B cell (primary cell): ENCODE measurements at regions not wholly inside any gene's neighbourhood (a gene's known extent, or its start where the extent isn't known, plus 50 kb on each side); places are given as distances from the start of the nearest gene placed in this dataset.

Experiments used
- ATAC-seq: fragments of 200-7000 bp; cut with Tn5 transposase; one replicate; pipeline ENCODE4 v1.10.0; 2021; ENCODE audit warnings: low read depth, mild to moderate bottlenecking, moderate number of reproducible peaks, moderate library complexity
- CTCF ChIA-PET: fragments of 350-600 bp; sonication (Branson Sonifier 250); formaldehyde crosslinking; loops from one replicate; lab custom pipeline; 2021; ENCODE audit warnings: antibody characterized with exemption, inconsistent platforms; lab: Charles Lee
- POLR2A ChIA-PET: fragments of 350-600 bp; sonication (Branson Sonifier 250); formaldehyde crosslinking; loops from one replicate; lab custom pipeline; 2021; ENCODE audit warnings: antibody characterized with exemption; lab: Charles Lee
- DNase-seq: peaks from one replicate; pipeline ENCODE4 v3.0.0; 2013
- H2AFZ ChIP-seq: 2 replicates; pipeline ENCODE4 v1.6.1; 2012; ENCODE audit warnings: mild to moderate bottlenecking, low read depth, low read length; ENCODE audit not compliant: insufficient read depth, poor library complexity, severe bottlenecking
- H3K27ac ChIP-seq, 2 donors: 1 replicate in 1 of 2; 2 replicates in 1 of 2; pipeline ENCODE4 v1.5.1; 2012 to 2013; ENCODE audit warnings: low read length in 2 of 2, mild to moderate bottlenecking in 2 of 2, moderate library complexity in 1 of 2
- H3K27me3 ChIP-seq, 4 experiments: fragments of 200-600 bp in 1 of 4; sonication (generic) in 1 of 4; replicated peaks in 1 of 4; 1 replicate in 2 of 4; 2 replicates in 2 of 4; pipeline versions ENCODE4 v1.6.1 to v1.7.0; 2013 to 2016; ENCODE audit warnings: low read length in 3 of 4, mild to moderate bottlenecking in 2 of 4, mixed read lengths in 1 of 4, moderate library complexity in 1 of 4; ENCODE audit not compliant: insufficient read depth in 4 of 4, control insufficient read depth in 3 of 4; ENCODE audit errors: control extremely low read depth in 1 of 4
- H3K36me3 ChIP-seq, 2 experiments: replicated peaks in 1 of 2; 1 replicate in 1 of 2; 2 replicates in 1 of 2; pipeline versions ENCODE4 v1.6.1 to v1.7.1; 2013; ENCODE audit warnings: low read length in 1 of 2; ENCODE audit not compliant: insufficient read depth in 2 of 2, control insufficient read depth in 1 of 2; ENCODE audit errors: control extremely low read depth in 1 of 2, extremely low read depth in 1 of 2
- H3K4me1 ChIP-seq, 2 donors: fragments of 200-600 bp in 1 of 2; sonication (generic) in 1 of 2; 1 replicate in 1 of 2; 2 replicates in 1 of 2; pipeline versions ENCODE4 v1.5.1 to v1.6.1; 2013 to 2017; ENCODE audit warnings: low read length in 2 of 2; ENCODE audit not compliant: control insufficient read depth in 2 of 2, insufficient read depth in 2 of 2
- H3K4me2 ChIP-seq: replicated peaks from 2 replicates; pipeline ENCODE3; 2012; ENCODE audit warnings: mild to moderate bottlenecking, low read depth, low read length; ENCODE audit not compliant: poor library complexity, severe bottlenecking
- H3K4me3 ChIP-seq, 5 experiments: fragments of 200-600 bp in 1 of 5; sonication (generic) in 1 of 5; 1 replicate in 3 of 5; 2 replicates in 2 of 5; pipeline versions ENCODE4 v1.5.1 to v1.7.0; 2011 to 2016; ENCODE audit warnings: low read length in 4 of 5, mild to moderate bottlenecking in 4 of 5, low read depth in 2 of 5, control low read depth in 1 of 5, moderate library complexity in 1 of 5; ENCODE audit not compliant: insufficient read depth in 1 of 5; ENCODE audit errors: control extremely low read depth in 1 of 5, extremely low read depth in 1 of 5
- H3K79me2 ChIP-seq: fragments of 200-600 bp; sonication (generic); one replicate; pipeline ENCODE4 v1.6.0; 2016; ENCODE audit warnings: low read length; ENCODE audit not compliant: control insufficient read depth, insufficient read depth
- H3K9ac ChIP-seq: fragments of 200-600 bp; sonication (generic); 2 replicates; pipeline ENCODE4 v1.6.1; 2017; ENCODE audit warnings: mild to moderate bottlenecking, low read length, moderate library complexity
- H3K9me3 ChIP-seq, 3 donors: one replicate each; pipeline versions ENCODE4 v1.6.1 to v1.7.1; 2013; ENCODE audit warnings: low read length in 2 of 3; ENCODE audit not compliant: control insufficient read depth in 2 of 3, insufficient read depth in 1 of 3; ENCODE audit errors: control extremely low read depth in 1 of 3
- H4K20me1 ChIP-seq: 2 replicates; pipeline ENCODE4 v1.6.0; 2012; ENCODE audit warnings: mild to moderate bottlenecking, low read length; ENCODE audit not compliant: insufficient read depth, control insufficient read depth, poor library complexity, severe bottlenecking
- H3K27ac Mint-ChIP-seq: one replicate; pipeline ENCODE4 v1.8.0; 2021; ENCODE audit warnings: mixed read lengths
- H3K27me3 Mint-ChIP-seq: one replicate; pipeline ENCODE4 v1.8.0; 2021; ENCODE audit warnings: mixed read lengths
- H3K4me1 Mint-ChIP-seq: one replicate; pipeline ENCODE4 v1.8.0; 2021; ENCODE audit warnings: mixed read lengths
- H3K4me3 Mint-ChIP-seq: one replicate; pipeline ENCODE4 v1.8.0; 2021; ENCODE audit warnings: mixed read lengths
- H3K9me3 Mint-ChIP-seq: one replicate; pipeline ENCODE4 v1.8.0; 2022; ENCODE audit warnings: mixed read lengths; ENCODE audit not compliant: insufficient read depth
- CTCF ChIP-seq: fragments of 200-600 bp; IDR thresholded peaks from one replicate; pipeline ENCODE4 v1.8.0; 2022; ENCODE audit warnings: antibody characterized with exemption, mild to moderate bottlenecking
- EZH2 ChIP-seq: IDR thresholded peaks from 2 replicates; pipeline ENCODE4 v1.6.1; 2012; ENCODE audit warnings: borderline replicate concordance, low read depth, mild to moderate bottlenecking, moderate library complexity, low read length; ENCODE audit not compliant: insufficient read depth, poor library complexity, severe bottlenecking
- WGBS: methylation state at CpG from one replicate; pipeline ENCODE4 v1.1.5; 2013; ENCODE audit warnings: missing lambda C conversion rate; ENCODE audit not compliant: insufficient coverage; 5-methylcytosine and 5-hydroxymethylcytosine counted together
- intact Hi-C: fragments of 100-400 bp; cut with micrococcal nuclease; formaldehyde crosslinking; loops from one replicate; pipeline ENCODE4 v1.10.0; 2022

GRCh38 chr21:38965910-38966504 is 160.3 kb downstream of the ETS2 start:
- H3K9ac ChIP-seq, result no peak overlapping the region
- H3K4me3 ChIP-seq, result no peak overlapping the region
- H3K4me3 Mint-ChIP-seq, result no peak overlapping the region
- H3K9me3 ChIP-seq, result peaks cover 0 to 5% (median 0%) of the 10 kb centered on the region in 3 donors
- ChIA-PET POLR2A (interaction anchor here (0.7 kb wide), 1 partner anchor 108 kb away, joined by 7 read pairs; no protein-coding TSS in a partner anchor), CTCF (no interaction called here)
- H3K4me1 ChIP-seq, result no peaks in the 10 kb centered on the region
- no peak for ATAC-seq
- H3K27me3 ChIP-seq, result no peaks in the 10 kb centered on the region
- no peak overlapping the region for H3K27ac ChIP-seq
- intact Hi-C loops, result no loop called here
- WGBS, result 94% methylated on average over 14 of the region's 16 CpGs
- H3K4me2 ChIP-seq, result no peak overlapping the region
- H3K9me3 Mint-ChIP-seq, result peaks cover 2% of the 10 kb centered on the region
- H3K27ac Mint-ChIP-seq, result no peak overlapping the region
- TF ChIP-seq CTCF (no peak), EZH2 (no peak)
- no peaks in the 10 kb centered on the region for H3K4me1 Mint-ChIP-seq
- no peaks in the 10 kb centered on the region for H3K27me3 Mint-ChIP-seq
- H2AFZ ChIP-seq, result no peak overlapping the region
- H3K36me3 ChIP-seq, result no peaks in the 10 kb centered on the region
- DNase-seq, result no peak
- no peaks in the 10 kb centered on the region for H4K20me1 ChIP-seq
- no peaks in the 10 kb centered on the region for H3K79me2 ChIP-seq

- Histone ChIP-seq H3K27ac (no peak overlapping the region), H3K36me3 (no peaks in the 10 kb centered on the region), H4K20me1 (no peaks in the 10 kb centered on the region), H3K4me1 (no peaks in the 10 kb centered on the region), H3K79me2 (no peaks in the 10 kb centered on the region), H3K4me3 (no peak overlapping the region), H3K4me2 (no peak overlapping the region), H3K9ac (no peak overlapping the region), H2AFZ (no peak overlapping the region), H3K9me3 (peaks cover 0 to 5% (median 0%) of the 10 kb centered on the region in 3 donors), H3K27me3 (no peaks in the 10 kb centered on the region)
- TF ChIP-seq CTCF (no peak), EZH2 (no peak)
- H3K9me3 Mint-ChIP-seq, result peaks cover 2% of the 10 kb centered on the region
- no peak overlapping the region for H3K4me3 Mint-ChIP-seq
- CTCF ChIA-PET, result no interaction called here
- POLR2A ChIA-PET, result no interaction called here
- DNase-seq (no peak), ATAC-seq (no peak)
- H3K27ac Mint-ChIP-seq, result no peak overlapping the region
- H3K4me1 Mint-ChIP-seq, result no peaks in the 10 kb centered on the region
- H3K27me3 Mint-ChIP-seq, result no peaks in the 10 kb centered on the region
- intact Hi-C loops, result no loop called here
- WGBS, result 89% methylated on average over 8 of the region's 8 CpGs
Observed at GRCh38 chr21:38965241-38965640, 159.5 kb downstream of the ETS2 start.
